Stimulated activated CD4-positive, alpha-beta T cell treated with anti-CD3 and anti-CD28 coated beads, Interleukin-2, amount 100 ng/mL, for 4 hours (primary cell): ENCODE measurements at regions not wholly inside any gene's neighbourhood (a gene's known extent, or its start where the extent isn't known, plus 50 kb on each side); places are given as distances from the start of the nearest gene placed in this dataset.

Experiments
- DNase-seq: peaks from one replicate; pipeline ENCODE4 v3.0.0-alpha.2; 2020; ENCODE audit warnings: low read depth

DNA sequence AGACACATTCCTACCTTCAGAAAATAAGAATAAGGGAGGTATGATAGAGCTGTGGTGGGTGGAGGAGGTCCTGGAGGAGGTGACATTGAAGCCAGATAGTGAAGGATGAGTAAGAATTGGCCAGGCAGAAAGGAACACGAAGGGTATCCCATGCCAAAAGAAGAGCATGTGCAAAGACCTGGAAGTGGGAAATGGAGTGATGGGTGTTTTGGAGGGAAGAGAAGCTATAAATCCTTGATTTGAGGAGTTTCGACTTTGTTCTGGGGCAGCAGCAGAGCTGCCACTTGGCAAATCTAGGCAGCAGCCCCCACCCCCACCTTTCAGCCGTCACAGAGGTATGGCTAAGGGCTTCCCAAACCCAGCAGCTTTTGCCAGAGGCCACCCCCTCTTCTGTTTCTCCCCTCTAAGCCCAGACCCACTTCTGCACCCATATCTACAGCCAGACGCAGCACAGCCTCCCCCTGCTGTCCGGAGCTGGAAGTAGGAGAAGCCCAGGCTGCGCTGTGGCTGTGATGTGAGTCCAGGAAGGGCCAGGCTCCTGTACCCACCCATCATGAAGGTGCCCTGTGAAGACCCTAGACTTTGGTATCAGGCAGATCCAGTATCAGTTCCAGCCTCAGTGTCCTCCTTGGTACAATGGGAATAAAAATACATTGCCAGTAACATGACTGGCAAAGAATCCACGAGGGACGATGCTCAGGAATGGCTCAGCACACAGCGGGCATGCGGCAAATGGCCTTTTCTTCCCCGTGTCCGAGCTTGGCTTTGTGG lies 188.7 kb upstream of the LINGO1 start:
- DNase-seq, result no peak

DNA sequence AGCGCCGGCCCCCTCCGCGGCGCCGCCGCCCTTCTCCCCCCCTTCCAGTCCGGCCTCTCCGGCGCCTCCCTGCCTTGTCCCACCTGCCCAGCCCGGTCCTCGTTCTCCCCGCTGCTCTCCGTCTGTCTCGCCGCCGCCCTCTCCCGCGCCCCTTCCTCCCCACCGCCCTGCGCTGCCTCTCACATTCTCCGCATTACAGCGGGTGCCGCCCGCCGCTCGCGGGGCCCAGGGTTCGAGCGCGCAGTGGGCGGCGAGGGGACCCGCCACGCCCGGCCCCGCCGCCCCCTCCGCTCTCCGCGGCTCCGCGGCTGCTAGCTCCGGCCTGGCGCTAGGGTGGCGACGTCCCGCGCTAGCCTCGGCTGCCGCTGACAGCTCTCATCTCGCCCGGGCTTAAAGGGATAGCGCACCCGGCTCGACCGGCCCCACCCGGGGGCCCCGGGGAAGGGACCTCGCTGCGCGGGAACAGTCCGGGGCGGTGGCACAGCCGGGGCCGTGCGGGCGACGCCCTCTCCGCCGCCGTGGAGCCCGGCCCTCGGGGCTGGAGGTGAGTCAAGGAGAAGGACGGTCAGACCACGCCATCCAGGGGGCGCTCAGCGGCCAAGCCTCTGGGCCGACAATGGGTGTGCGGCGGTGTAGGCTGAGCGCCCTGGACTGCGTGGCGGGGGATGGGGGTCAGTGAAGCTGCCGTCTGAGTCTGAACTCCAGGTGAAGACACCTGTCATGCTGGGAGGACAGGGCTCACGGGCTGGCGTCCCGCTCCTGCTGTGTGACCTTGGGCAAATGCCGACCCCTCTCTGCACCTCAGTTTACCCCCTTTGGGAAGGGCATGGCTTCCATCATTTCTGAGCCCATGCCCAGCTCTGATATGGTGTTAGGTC lies 187.4 kb upstream of the LINGO1 start:
- DNase-seq, result no peak

DNA sequence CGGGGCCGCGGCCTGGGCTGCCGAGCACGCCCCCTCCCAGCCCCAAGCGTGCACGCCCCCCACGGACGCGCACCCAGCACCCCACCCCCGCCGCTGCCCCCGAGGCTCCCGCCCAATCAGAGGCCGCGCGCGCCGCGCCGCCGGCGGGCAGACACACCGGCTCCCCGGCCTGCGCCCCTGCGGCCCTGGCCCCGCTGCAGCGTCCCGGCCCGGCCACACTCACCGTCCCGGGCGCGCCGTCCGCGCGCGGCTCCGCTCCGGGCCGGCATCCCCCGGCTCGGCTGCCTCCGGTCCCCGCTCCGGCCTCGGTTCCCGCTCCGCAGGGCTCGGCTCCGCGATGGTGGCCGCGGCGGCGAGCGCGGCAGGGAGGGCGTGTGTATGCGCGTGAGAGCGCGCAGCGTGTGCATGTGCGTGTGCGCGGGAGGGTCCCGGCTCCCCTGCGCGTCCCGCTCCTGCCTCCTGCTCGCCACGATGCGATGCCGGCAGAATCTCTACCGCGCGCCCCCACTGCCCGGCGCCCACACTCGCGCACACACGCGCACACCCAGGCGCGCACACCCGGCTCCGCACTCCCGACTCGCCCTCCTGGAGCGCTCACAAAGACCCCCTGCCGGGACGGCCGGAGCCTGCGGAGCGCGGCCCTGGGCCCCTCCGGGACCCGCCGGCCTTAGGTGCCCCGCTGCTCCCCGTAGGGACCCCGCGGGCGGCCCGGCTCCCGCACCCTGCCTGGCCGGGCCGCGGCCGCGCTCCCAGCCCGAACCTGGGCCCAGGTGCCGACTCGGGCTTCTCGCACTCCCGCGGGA lies 186.5 kb upstream of the LINGO1 start:
- no peak for DNase-seq

DNA sequence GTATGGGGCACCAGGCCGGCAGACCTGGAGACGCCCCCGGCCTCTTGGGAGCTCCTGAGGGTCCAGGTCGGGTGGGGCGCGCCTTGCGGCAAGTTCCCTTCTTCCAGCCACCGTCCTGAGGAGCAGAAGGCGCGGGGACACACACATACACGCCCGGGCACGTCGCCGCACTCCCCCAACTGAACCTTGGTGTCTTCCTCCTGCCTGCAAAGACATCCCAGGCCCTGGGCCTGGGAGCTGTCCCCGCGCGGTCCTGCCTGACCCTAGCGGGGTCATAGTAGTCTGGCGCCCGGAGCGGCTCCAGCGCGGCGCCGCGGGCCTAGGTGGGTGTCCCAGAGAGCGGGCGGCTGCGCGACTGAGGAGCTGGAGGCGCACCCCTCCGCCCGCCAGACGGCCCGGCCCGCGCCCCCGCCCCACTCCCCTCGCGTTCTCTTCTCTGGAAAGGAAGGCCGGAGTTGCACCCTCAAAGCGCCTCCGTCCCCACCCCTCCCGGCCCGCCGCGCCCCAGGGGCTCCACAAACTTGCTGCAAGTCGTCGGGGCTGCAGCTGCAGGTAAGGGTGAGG lies 185.9 kb upstream of the LINGO1 start:
- no peak for DNase-seq

DNA sequence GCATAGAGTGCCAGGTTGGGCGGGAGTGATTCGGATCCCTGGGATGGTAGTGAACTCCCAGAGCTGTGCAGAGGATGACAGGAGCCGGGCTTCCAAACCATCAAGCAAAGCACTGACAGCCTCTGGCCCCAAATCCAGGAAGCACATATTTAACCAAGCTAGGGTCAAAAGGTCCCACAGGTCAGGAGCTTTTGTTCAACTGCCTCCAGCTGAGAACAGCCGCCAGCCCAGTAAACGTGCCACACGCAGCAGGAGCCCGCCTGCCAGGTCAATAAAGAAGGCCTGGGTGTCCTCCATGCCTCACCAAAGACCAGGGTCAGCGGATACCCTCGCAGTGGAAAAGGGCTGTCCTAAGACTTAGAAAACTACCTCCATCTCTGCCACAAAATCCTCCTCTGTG lies 184.7 kb upstream of the LINGO1 start:
- no peak for DNase-seq

DNA sequence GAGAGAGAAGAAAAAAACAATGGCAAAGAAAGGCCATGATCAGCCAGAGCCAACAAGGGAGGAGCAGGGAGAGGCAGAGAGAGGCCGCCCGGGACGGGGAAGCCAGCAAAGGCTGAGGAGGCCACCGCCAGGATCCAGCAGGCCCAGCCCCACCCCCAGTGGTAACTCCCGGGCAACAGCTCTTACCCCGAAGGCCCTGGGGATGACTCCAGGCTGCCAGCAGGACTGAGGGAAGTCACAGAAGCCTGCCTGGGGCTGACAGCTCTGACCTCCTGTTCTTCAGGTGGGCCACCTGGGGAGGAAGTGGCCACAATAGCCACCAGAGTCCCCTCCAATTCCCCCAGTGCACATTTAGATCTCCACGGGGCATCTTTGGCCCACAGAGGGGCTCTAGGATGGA lies 184.3 kb upstream of the LINGO1 start:
- no peak for DNase-seq

GRCh38 chr15:77815015-77815414 lies 182.3 kb upstream of the LINGO1 start:
- DNase-seq, result no peak

DNA sequence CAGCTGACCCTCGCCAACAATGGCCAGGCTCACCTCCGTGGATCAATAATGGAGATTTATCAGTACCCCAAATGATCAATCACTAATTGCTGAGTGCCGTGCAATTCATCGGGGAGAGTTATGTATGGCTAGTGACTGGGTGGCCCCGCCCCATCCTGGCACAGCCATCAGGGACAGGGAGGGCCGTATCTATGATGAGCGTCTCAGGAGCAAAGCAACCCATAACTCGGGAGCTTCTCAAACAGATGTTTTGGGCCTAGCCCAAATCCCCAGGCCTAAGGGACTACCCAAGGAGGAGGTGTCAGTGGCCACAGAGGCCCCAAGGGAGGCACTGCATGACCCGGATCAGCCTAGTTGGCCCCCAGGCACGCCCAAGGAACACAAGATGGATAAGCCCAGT lies 180.0 kb upstream of the LINGO1 start:
- DNase-seq, result no peak

DNA sequence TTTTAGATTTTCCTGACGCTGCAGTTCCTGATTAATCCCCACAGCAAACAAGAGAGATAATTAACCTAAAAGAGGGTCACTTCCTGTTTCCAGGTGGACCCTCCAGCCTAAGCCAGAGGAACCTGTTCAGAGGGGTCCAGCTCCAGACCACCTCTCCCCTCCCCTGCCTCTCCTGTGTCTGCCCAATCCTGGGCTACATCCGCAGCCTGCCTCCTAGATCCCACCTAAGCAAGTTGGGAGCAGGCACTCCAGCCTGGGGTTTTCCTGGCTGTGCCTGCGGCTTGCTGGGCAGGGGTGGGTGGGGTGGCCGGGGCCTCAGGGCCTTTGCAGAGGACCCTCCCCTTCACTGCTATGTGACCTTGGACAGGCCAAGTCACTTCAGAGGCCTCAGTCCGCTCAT lies 178.6 kb upstream of the LINGO1 start:
- DNase-seq, result no peak

GRCh38 chr15:77810130-77810571 lies 177.4 kb upstream of the LINGO1 start:
- no peak for DNase-seq

DNA sequence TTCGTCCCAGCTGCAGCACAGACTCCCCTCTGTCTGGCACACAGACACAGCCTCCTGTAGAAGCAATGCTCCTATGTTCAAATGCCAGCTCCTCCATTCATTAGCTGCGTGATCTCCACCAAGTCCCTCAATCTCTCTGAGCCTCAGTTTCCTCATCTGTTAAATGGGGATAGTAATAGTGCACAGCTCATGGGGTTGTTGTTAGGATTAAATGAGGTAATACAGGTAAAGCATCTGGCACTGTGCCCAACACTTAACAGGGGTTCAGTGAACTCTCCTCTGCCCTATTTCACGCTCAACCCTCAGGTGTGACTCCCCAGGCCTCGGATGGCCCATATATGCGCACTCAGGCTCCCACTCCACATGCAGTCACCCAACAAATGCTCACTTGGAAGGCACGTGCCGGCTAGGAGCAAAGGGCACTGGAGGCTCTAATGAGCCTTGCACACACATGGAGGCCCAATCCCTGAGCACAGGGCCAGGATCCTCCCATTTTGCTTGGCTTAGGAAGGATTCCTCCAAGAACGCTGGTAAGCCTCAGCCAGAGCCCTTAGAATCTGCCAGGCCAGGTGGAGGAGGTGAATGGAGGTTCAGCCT lies 176.0 kb upstream of the LINGO1 start:
- no peak for DNase-seq

DNA sequence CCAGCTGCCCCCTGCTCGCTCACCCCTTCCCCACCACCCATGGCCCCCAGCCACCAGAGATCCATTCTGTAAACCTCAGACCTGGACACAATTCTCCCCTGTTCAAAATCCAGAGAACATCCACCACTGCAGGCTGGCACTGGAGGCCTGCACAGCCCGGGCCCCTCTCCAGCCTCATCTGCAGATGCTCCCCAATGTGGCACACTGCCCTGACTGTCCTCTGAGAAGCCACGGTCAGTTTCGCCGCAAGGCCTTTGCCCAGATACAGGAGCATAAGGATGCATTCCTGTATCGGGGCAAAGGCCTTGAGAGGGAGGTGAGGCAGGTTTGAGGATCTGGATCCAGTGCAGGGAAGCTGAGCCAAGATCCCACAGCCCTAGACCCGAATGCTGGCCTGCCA lies 175.4 kb upstream of the LINGO1 start:
- no peak for DNase-seq

DNA sequence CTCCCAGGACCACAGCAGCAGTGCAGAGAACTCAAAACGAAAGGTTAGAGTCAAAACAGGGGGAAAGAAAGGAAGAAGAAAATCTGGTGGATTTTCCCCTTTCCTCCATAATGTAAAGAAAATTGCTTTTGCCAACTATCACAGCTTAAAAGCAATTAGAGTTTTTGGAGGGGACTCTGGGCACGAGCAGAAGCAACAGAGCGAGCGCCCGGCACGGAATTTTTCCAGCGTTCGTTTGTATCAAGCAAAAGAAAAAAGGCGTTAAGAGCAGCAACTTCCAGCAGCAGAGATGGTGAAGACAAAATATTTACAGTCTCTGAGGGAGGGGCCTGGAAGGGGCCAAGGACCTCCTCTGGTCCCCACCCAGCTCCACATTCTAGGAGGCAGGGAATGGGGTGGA lies 174.9 kb upstream of the LINGO1 start:
- DNase-seq, result no peak

GRCh38 chr15:77807115-77807514 lies 174.4 kb upstream of the LINGO1 start:
- DNase-seq, result no peak

- DNase-seq, result no peak
These were observed 171.5 kb upstream of the LINGO1 start for GRCh38 chr15:77804210-77804609.

- no peak for DNase-seq
These were observed 170.8 kb upstream of the LINGO1 start for GRCh38 chr15:77803487-77803886.

DNA sequence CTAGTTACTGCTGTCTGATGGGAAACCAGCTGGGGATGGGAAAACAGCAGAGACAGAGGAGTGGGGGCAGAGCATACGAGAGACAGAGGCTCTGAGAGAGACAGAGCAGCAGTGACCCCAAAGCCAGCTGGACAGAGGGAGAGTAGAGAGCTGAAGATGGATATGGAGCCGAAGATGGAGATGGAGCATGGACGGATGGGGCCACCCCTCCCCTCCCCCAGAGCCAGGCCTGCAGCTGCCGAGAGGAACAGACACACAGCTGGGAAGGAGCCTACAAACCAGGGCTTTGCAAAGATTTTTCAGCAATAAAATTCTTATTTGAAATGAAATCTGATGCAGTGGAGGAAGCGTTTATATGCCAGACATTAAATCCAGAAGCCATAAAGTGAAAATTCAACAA lies 167.6 kb upstream of the LINGO1 start:
- DNase-seq, result no peak

- DNase-seq, result no peak
These were observed 166.1 kb upstream of the LINGO1 start for GRCh38 chr15:77798847-77799246.

- no peak for DNase-seq
These were observed 165.6 kb upstream of the LINGO1 start for GRCh38 chr15:77798151-77798835.

GRCh38 chr15:77797270-77797669 lies 164.6 kb upstream of the LINGO1 start:
- DNase-seq, result no peak

DNA sequence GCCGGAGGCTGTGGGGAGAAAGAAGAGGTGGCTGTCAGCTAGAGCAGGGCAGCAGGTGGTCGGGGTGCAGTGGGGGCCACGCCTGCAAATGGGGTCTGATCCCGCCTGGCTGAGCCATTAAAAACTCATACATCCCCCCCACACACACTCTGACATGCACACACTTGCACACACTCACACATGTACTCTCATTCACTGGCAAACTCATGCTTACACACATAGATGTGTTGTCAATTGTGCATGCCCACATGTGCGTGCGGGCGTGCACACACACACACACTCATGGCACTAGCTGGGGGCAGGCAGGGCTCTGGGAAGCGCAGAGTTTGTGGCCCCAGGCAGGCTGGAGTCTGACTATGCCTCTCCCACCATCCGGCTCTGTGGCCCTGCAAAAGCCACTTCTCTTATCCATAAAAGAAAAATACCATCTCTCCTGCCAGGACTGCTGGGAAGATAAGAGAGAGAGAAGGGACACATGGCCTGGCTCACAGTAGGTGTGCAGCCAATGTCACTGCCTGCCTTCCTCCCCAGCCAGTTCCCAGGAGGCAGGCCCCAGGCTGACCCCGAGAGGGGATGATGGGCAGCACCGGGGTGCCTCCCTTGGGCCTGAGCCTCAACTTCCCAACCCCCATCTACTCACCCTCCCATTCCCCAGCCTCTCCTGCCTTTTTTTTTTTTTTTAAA lies 163.5 kb upstream of the LINGO1 start:
- DNase-seq, result no peak
